ENCODE measurements at regions not wholly inside any gene's neighbourhood (a gene's known extent, or its start where the extent isn't known, plus 50 kb on each side); places are given as distances from the start of the nearest gene placed in this dataset.

GRCh38 chr3:177561769-177562392 is 364.6 kb upstream of the TBL1XR1 start:
- intact Hi-C loops (cut with DNase I), result no loop called here
- Histone ChIP-seq H3K4me1 (peaks cover 4 to 6% of the 10 kb centered on the region in 2 donors), H3K36me3 (no peaks in the 10 kb centered on the region), H3K27ac (no peak overlapping the region), H3K4me3 (replicated peaks in 1 of 3) (no peak overlapping the region), H3K9me3 (no peaks in the 10 kb centered on the region), H3K27me3 (no peaks in the 10 kb centered on the region)
- no peak for DNase-seq
- TF ChIP-seq POLR2A (IDR thresholded peaks at IDR 0.05) (no peak), CTCF (IDR thresholded peaks at IDR 0.05) (no peak)
- 94 to 99% methylated on average over 8 of the region's 8 CpGs for WGBS, 2 donors

GRCh38 chr3:177563243-177563780 is 366.0 kb upstream of the TBL1XR1 start:
- H3K36me3 ChIP-seq, result no peaks in the 10 kb centered on the region
- no peak overlapping the region for H3K4me3 ChIP-seq (replicated peaks in 1 of 3)
- H3K27me3 ChIP-seq, result no peaks in the 10 kb centered on the region
- H3K4me1 ChIP-seq, result peaks cover 6 to 7% of the 10 kb centered on the region in 2 donors
- no peak overlapping the region for H3K27ac ChIP-seq
- WGBS, 2 donors, result 94% methylated on average over 3 of the region's 3 CpGs
- H3K9me3 ChIP-seq, result no peaks in the 10 kb centered on the region
- no peak for DNase-seq
- intact Hi-C loops (cut with DNase I), result no loop called here
- no peak for TF ChIP-seq POLR2A (IDR thresholded peaks at IDR 0.05)
- no peak for TF ChIP-seq CTCF (IDR thresholded peaks at IDR 0.05)

GRCh38 chr3:177563792-177564191 is 366.5 kb upstream of the TBL1XR1 start:
- Histone ChIP-seq H3K9me3 (no peaks in the 10 kb centered on the region), H3K36me3 (no peaks in the 10 kb centered on the region), H3K4me3 (replicated peaks in 1 of 3) (no peak overlapping the region), H3K27me3 (no peaks in the 10 kb centered on the region), H3K27ac (no peak overlapping the region), H3K4me1 (peaks cover 6 to 7% of the 10 kb centered on the region in 2 donors)
- DNase-seq, result no peak
- 65 to 67% methylated on average over 3 of the region's 3 CpGs for WGBS, 2 donors
- TF ChIP-seq CTCF (IDR thresholded peaks at IDR 0.05) (no peak), POLR2A (IDR thresholded peaks at IDR 0.05) (no peak)
- intact Hi-C loops (cut with DNase I), result no loop called here

- Histone ChIP-seq H3K27me3 (no peaks in the 10 kb centered on the region), H3K9me3 (no peaks in the 10 kb centered on the region), H3K36me3 (no peaks in the 10 kb centered on the region), H3K4me1 (peaks cover 6 to 7% of the 10 kb centered on the region in 2 donors), H3K4me3 (replicated peaks in 1 of 3) (no peak overlapping the region), H3K27ac (no peak overlapping the region)
- 93 to 96% methylated on average over 2 of the region's 2 CpGs for WGBS, 2 donors
- TF ChIP-seq CTCF (IDR thresholded peaks at IDR 0.05), result no peak
- no peak for TF ChIP-seq POLR2A (IDR thresholded peaks at IDR 0.05)
- intact Hi-C loops (cut with DNase I), result no loop called here
- DNase-seq, result no peak
Measured at GRCh38 chr3:177565981-177566380, 368.7 kb upstream of the TBL1XR1 start.

- no peak for DNase-seq
- WGBS, 2 donors, result 100% methylated on average over 1 of the region's 1 CpG
- TF ChIP-seq CTCF (IDR thresholded peaks at IDR 0.05), result no peak
- TF ChIP-seq POLR2A (IDR thresholded peaks at IDR 0.05), result no peak
Measured at GRCh38 chr3:177567833-177568232, 370.6 kb upstream of the TBL1XR1 start.

More at GRCh38 chr3:177567833-177568232, 370.6 kb upstream of the TBL1XR1 start:
- no peak overlapping the region for H3K4me3 ChIP-seq (replicated peaks in 1 of 3)
- H3K27ac ChIP-seq, result no peak overlapping the region
- no peaks in the 10 kb centered on the region for H3K9me3 ChIP-seq
- H3K36me3 ChIP-seq, result no peaks in the 10 kb centered on the region
- no peaks in the 10 kb centered on the region for H3K27me3 ChIP-seq
- H3K4me1 ChIP-seq, result peaks cover 11 to 22% of the 10 kb centered on the region in 2 donors
- intact Hi-C loops (cut with DNase I), result no loop called here

All from thyroid gland (tissue), 4 donors.